ENCODE measurements at regions not wholly inside any gene's neighbourhood (a gene's known extent, or its start where the extent isn't known, plus 50 kb on each side); places are given as distances from the start of the nearest gene placed in this dataset.

DNA sequence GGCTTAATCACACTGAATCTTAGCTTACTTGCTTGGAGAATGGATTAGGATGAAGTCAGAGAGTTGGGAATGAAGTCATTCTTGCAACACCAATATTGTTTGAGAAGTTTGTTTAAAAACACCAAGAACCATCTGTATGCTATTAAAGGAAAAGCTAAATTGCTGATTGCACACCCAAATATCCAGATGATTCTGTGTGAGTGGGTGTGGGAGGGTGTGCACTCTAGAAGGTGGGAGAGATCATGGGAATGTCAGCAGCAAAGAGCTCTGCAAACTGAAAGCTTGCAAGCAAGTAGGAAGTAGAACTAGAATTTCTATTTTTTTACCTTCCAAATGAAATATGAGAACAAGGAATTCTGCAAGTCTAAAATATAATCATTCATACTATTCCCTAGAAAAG lies 364.9 kb downstream of the NR2F2 start:
- Histone ChIP-seq H3K36me3 (ENCODE audit: control insufficient read depth in 2 of 2, extremely low read depth in 1 of 2, insufficient read depth in 2 of 2, low read length in 2 of 2) (no peaks in the 10 kb centered on the region), H3K4me3 (ENCODE audit: control insufficient read depth in 2 of 3, extremely low read depth in 1 of 3, insufficient read depth in 2 of 3, low read depth in 1 of 3, low read length in 3 of 3) (no peak overlapping the region), H3K9me1 (ENCODE audit: control insufficient read depth, extremely low read depth, insufficient read depth, low read length) (no peaks in the 10 kb centered on the region), H3K27ac (ENCODE audit: control insufficient read depth, insufficient read depth, low read length) (no peak overlapping the region), H3K4me2 (ENCODE audit: control insufficient read depth, extremely low read depth, insufficient read depth, low read depth, low read length) (no peak overlapping the region), H4K20me1 (ENCODE audit: control insufficient read depth, extremely low read depth, insufficient read depth, low read length) (no peaks in the 10 kb centered on the region), H2AFZ (ENCODE audit: control insufficient read depth, low read length) (no peak overlapping the region), H3K9me3 (ENCODE audit: control insufficient read depth, low read depth, low read length) (no peaks in the 10 kb centered on the region), H3K79me2 (ENCODE audit: control insufficient read depth, insufficient read depth, low read length) (no peaks in the 10 kb centered on the region), H3K27me3 (ENCODE audit: control insufficient read depth, extremely low read depth, insufficient read depth, low read length) (no peaks in the 10 kb centered on the region), H3K4me1 (ENCODE audit: control insufficient read depth, extremely low read depth, insufficient read depth, low read length) (no peaks in the 10 kb centered on the region), H3K9ac (ENCODE audit: control insufficient read depth, extremely low read depth, insufficient read depth, low read length) (no peak overlapping the region)
- TF ChIP-seq, protein P1, sequence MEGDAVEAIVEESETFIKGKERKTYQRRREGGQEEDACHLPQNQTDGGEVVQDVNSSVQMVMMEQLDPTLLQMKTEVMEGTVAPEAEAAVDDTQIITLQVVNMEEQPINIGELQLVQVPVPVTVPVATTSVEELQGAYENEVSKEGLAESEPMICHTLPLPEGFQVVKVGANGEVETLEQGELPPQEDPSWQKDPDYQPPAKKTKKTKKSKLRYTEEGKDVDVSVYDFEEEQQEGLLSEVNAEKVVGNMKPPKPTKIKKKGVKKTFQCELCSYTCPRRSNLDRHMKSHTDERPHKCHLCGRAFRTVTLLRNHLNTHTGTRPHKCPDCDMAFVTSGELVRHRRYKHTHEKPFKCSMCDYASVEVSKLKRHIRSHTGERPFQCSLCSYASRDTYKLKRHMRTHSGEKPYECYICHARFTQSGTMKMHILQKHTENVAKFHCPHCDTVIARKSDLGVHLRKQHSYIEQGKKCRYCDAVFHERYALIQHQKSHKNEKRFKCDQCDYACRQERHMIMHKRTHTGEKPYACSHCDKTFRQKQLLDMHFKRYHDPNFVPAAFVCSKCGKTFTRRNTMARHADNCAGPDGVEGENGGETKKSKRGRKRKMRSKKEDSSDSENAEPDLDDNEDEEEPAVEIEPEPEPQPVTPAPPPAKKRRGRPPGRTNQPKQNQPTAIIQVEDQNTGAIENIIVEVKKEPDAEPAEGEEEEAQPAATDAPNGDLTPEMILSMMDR (optimal IDR thresholded peaks at IDR 0.05 in 1 of 3, IDR thresholded peaks at IDR 0.05 in 1 of 3, conservative IDR thresholded peaks at IDR 0.05 in 1 of 3; ENCODE audit: extremely low read depth in 1 of 3, insufficient read depth in 2 of 3, low read length in 3 of 3), result no peak
- FAIRE-seq (no peak), DNase-seq (ENCODE audit: low read depth, low spot score) (no peak)
- dilution Hi-C loops (cut with MboI; ENCODE audit: extremely low pct_ligation_motif_present, low sequenced_read_pairs), result no loop called here

DNA sequence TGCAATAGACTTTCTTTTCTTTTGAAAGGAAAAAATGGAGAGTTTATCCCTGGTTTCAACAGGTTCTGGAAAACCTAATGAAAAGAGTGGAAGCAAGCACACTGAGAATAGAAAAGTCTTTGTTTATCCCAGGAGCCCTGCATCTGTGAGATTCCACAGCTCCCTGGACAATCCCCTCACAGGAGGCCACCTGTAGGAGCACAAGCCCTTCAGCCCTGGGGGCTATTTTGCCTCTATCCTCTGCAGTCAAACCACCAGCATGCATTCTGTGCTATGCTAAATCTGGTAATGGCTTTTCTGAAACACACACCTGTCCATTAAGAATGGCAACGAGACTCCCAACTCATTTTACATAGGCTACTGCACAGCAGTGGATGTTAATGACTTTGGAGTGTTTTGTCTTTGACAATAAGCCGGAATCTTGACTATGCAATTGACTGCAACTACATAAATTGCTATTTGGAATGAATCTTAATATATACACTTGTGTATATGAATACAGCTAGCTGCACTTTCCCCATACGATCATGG lies 369.4 kb downstream of the NR2F2 start:
- H3K4me2 ChIP-seq (ENCODE audit: control insufficient read depth, extremely low read depth, insufficient read depth, low read depth, low read length), result no peak overlapping the region
- no peaks in the 10 kb centered on the region for H3K9me3 ChIP-seq (ENCODE audit: control insufficient read depth, low read depth, low read length)
- no peaks in the 10 kb centered on the region for H3K36me3 ChIP-seq (ENCODE audit: control insufficient read depth in 2 of 2, extremely low read depth in 1 of 2, insufficient read depth in 2 of 2, low read length in 2 of 2)
- no peaks in the 10 kb centered on the region for H3K79me2 ChIP-seq (ENCODE audit: control insufficient read depth, insufficient read depth, low read length)
- H3K9me1 ChIP-seq (ENCODE audit: control insufficient read depth, extremely low read depth, insufficient read depth, low read length), result no peaks in the 10 kb centered on the region
- FAIRE-seq, result no peak
- DNase-seq (ENCODE audit: low read depth, low spot score), result no peak
- H3K27ac ChIP-seq (ENCODE audit: control insufficient read depth, insufficient read depth, low read length), result no peak overlapping the region
- H2AFZ ChIP-seq (ENCODE audit: control insufficient read depth, low read length), result no peak overlapping the region
- dilution Hi-C loops (cut with MboI; ENCODE audit: extremely low pct_ligation_motif_present, low sequenced_read_pairs), result no loop called here
- no peaks in the 10 kb centered on the region for H4K20me1 ChIP-seq (ENCODE audit: control insufficient read depth, extremely low read depth, insufficient read depth, low read length)
- no peaks in the 10 kb centered on the region for H3K27me3 ChIP-seq (ENCODE audit: control insufficient read depth, extremely low read depth, insufficient read depth, low read length)
- no peak overlapping the region for H3K4me3 ChIP-seq (ENCODE audit: control insufficient read depth in 2 of 3, extremely low read depth in 1 of 3, insufficient read depth in 2 of 3, low read depth in 1 of 3, low read length in 3 of 3)
- no peak overlapping the region for H3K9ac ChIP-seq (ENCODE audit: control insufficient read depth, extremely low read depth, insufficient read depth, low read length)
- no peak for TF ChIP-seq EZH2 (IDR thresholded peaks at IDR 0.05; ENCODE audit: low read length)
- TF ChIP-seq, protein P1 (optimal IDR thresholded peaks at IDR 0.05 in 1 of 3, IDR thresholded peaks at IDR 0.05 in 1 of 3, conservative IDR thresholded peaks at IDR 0.05 in 1 of 3; ENCODE audit: extremely low read depth in 1 of 3, insufficient read depth in 2 of 3, low read length in 3 of 3), result no peak
- H3K4me1 ChIP-seq (ENCODE audit: control insufficient read depth, extremely low read depth, insufficient read depth, low read length), result no peaks in the 10 kb centered on the region
